HS-5 (cell line): ENCODE measurements at regions not wholly inside any gene's neighbourhood (a gene's known extent, or its start where the extent isn't known, plus 50 kb on each side); places are given as distances from the start of the nearest gene placed in this dataset.
A peak's percentile ranks its signal among the peaks of the same experiment; 100 is the strongest.
"Not testable (repeated sequence)": the region's sequence is repeated elsewhere in the genome, so short reads cannot be mapped to it uniquely, and the experiment has no call there.

Experiments used
- DNase-seq: peaks from one replicate; pipeline ENCODE4 v3.0.0-alpha.2; 2012; ENCODE audit warnings: low read depth

- no peak for DNase-seq
Measured at GRCh38 chr6:121694801-121695251, 259.4 kb downstream of the GJA1 start.

DNA sequence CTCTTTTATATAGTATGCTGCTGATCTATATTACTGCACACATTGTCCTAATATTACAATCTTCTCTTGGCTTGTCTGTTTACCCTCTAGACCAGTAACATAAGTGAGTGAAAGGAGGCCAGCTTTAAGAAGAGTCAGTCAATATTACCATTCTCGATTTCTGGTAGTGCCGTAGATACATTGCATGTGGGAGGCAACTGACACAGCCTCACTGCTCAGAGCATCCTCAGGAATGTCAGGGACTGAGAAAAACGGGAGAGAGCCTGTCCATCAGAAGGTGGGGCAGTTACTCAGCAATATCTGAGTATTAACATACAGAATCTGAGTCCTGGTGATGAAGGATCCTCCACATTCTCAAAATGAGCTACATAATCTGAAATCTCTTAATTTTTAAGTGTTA lies 259.9 kb downstream of the GJA1 start:
- no peak for DNase-seq

DNA sequence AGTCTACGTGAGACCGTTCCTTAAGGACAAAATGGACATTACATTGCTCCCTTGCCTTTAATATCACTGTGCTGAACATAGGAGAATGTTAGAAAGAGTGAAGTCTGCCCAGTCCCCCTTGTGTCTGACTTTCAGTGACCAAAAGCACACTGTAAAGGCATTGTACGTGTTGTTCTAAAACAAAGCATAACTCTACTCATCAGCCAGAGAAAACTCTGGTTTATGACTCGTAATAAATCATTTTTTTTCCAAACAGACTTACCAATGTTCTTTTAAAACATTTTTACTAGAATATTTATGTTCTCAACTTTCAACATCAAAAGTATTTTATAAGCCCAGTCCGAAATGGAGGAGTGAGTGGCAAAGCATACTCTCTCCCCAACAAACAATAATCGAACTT lies 262.5 kb downstream of the GJA1 start:
- DNase-seq: no peak

DNA sequence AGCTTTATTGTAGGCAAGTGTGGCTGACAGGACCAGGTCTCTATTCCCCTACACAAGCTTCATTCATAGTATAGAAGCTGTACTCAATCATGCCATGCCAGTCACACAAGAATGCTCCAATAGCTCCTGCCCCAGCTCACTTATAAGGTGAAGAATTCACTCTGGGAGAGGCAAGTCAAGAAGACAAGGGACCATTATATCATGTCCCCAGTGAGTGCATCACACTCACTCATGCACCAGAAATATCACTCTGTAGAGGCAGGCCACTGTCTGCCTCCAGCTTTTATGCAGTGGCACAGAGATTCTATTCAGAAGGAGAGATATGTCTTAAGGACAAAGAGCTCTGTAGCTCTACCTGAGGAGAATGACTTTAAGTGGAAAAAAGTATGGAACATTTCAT lies 263.2 kb downstream of the GJA1 start:
- no peak for DNase-seq

GRCh38 chr6:121703129-121703528 lies 267.7 kb downstream of the GJA1 start:
- DNase-seq: not testable (repeated sequence)

DNA sequence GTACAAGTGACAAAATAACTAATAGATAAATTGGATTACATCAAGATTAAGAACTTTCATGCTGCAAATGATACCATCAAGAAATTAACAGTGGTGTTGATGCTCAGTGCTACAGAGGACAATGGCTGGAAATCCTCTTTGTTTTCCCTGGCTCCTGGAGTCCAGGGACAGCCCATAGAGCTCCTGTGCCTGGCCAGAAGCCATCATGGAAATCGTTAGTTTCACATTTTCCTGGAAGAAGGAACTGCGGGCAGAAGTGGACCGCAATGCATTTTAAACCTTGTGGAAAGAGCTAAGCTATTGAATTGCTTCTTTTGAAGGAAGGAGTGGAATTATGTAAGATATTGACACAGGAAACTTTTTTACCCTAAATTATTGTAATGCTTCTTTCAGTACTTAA lies 276.0 kb downstream of the GJA1 start:
- DNase-seq: no peak

DNA sequence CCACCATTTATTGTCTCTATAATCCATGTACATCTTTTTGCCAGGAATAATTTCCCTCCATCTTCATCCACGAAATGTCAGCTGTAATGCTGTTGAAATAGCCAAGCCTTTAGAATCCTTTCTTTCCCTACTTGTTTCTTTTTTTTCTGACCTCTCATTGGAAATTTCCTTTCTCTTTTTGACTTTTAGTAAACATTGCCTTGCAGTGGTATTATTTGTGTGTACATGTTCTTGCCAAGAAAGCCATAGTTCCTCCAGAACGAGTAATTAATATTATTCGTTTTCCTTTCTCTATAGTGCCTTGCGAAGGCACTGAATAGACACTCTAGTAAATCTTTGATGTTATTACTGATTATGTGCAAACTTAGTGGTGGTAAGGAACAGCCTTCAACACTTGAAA lies 282.2 kb downstream of the GJA1 start:
- DNase-seq: no peak

- not testable (repeated sequence) for DNase-seq
Measured at GRCh38 chr6:121720867-121721266, 285.4 kb downstream of the GJA1 start.

GRCh38 chr6:121723623-121724022 lies 288.2 kb downstream of the GJA1 start:
- no peak for DNase-seq

DNA sequence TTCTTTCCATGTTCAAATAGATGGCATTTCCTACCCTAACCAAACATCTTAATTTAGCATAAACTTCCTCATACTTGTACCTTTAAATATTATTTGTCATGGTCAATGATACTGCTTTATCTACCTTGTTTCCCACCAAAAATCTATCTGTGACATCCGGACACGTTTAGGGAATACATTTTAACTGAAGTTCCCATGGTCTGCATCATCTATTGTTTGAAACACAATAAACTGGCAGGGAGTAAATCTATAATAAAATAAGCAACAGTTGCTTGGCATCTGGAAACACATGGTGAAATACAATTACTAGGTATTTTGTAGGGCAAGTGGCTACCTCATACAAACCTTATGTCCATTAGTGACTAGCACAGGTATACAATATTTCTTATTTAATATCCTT lies 289.1 kb downstream of the GJA1 start:
- DNase-seq: no peak

DNA sequence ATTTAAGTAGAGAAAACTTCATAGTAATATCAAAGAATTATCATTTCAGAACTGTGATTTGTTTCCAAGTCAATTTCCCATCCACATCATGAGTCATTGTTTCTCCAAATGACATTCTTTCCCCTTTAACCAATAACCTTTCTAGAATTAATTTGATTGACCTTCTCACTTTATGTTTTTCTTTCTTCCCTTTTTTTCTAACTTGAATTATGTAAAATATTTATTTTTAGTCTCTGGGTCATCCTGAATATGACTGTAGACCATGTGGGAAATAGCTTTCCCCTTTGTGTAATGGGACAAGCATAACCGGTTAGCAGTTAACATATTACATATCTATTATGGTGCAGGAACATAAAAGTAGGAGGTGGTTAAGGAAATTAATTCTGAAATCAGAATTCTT lies 291.1 kb downstream of the GJA1 start:
- no peak for DNase-seq

- no peak for DNase-seq
Measured at GRCh38 chr6:121730616-121731015, 295.2 kb downstream of the GJA1 start.

GRCh38 chr6:121731381-121731780 lies 295.9 kb downstream of the GJA1 start:
- DNase-seq: no peak

GRCh38 chr6:121732641-121733040 lies 297.2 kb downstream of the GJA1 start:
- no peak for DNase-seq

GRCh38 chr6:121733234-121733633 lies 297.8 kb downstream of the GJA1 start:
- DNase-seq: no peak

DNA sequence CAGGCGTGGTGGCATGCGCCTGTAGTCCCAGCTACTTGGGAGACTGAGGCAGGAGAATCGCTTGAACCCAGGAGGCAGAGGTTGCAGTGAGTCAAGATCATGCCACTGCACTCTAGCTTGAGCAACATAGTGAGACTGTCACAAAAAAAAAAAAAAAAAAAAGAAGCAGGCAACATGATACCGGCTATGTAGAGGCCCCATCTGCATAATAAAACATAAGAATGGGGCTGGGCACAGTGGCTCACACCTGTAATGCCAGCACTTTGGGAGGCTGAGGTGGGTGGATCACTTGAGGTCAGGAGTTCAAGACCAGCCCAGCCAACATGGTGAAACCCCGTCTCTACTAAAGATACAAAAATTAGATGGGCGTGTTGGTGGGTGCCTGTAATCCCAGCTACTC lies 304.7 kb downstream of the GJA1 start:
- DNase-seq: not testable (repeated sequence)

DNA sequence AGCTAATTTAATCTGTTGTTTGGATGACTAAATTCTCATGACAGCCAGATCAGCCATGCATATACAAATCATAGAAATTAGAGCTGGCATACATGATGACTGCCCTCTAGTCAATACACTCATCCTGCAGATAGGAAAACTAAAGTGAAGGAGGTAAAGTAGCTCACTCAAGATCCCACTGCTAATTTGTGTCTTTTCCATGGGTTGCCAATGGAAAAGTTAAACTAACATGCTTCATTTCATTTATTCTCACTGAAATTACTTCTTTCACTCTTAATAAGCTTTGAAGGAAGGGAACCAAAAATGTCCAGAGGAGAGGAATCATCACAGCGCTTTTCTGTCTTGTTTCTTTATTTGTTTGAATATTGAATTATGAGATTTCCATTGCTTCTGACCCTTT lies 308.2 kb downstream of the GJA1 start:
- DNase-seq: no peak

DNA sequence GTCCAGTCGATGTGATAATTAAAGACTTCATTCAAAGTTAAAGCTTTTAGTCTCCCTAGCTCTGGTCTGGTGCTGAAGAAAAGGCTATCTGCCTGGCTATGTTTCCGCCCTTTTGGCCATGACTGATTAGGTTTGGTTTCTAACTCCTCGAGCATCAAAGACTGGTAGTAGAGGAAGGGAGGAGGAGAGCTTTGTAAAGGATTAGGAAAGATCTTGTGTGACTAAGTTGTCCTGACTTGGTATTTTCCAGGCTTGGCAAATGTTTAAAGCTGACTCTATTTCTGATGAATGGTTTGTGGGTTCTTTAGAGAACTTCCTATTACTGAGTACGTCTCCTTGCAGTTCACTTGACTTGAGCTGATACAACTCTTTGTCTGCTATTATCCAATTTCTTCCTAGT lies 312.9 kb downstream of the GJA1 start:
- DNase-seq: peak; percentile 26

GRCh38 chr6:121748850-121749249 lies 313.4 kb downstream of the GJA1 start:
- no peak for DNase-seq

DNA sequence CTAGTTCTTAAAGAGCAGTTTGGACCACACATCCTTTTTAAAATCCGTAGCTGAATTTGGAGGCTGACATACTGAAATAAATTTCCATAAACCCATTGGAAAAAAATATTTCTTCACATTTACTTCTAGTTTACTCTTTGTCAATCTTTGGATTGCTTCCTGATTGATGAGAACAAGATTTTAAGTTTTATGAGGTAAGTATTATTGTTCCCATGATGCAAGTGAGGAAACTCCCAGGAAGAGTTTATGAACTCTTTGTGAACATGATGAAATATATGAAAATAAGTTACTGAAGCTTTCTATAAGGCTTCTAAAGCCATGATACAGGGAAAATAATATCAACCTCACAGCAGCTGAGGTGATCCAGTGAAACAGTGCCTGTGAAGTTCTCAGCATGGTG lies 320.0 kb downstream of the GJA1 start:
- DNase-seq: no peak

DNA sequence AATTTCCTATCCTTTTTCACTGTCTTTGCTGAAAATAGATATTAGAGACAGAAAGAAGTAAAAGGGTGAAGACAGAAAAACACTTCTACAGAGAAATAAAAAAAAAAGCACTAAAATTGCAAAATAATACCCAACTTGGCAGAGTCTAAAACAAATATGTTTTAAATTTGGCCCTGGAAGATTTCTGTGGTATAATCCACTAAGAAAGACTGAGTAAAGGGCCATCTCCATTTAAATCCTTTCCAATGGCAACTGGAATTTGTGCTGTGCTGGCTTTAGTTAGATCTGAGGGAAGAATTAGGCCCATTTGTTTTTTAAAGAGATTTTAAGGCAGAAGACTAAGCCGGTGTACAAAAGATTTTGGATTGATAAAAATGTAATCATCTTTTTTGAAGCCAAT lies 321.2 kb downstream of the GJA1 start:
- no peak for DNase-seq

- DNase-seq: no peak
Measured at GRCh38 chr6:121759370-121759769, 323.9 kb downstream of the GJA1 start.

GRCh38 chr6:121760191-121760590 lies 324.7 kb downstream of the GJA1 start:
- DNase-seq: no peak

- DNase-seq: no peak
Measured at GRCh38 chr6:121760745-121761144, 325.3 kb downstream of the GJA1 start.

- no peak for DNase-seq
Measured at GRCh38 chr6:121764493-121764892, 329.0 kb downstream of the GJA1 start.
